ENCODE measurements at regions not wholly inside any gene's neighbourhood (a gene's known extent, or its start where the extent isn't known, plus 50 kb on each side); places are given as distances from the start of the nearest gene placed in this dataset.

DNA sequence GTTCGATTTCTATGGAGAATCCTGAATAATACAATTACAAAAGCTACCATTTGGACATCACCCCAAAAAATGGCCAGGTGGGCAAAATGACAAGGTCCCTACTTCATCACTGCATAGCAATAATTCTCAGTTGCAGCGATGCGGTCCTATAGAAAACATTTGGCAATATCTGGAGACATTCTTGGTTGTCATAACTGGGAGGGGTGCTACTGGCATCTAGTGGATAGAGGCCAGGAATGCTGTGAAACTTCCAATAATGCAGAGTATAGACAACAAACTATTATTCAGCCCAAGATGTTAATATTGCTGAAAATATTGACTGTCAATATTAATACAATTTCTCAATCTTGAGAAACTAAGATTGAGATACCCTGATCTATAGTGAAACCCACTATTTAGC is 637.8 kb upstream of the PKDCC start:
- Histone ChIP-seq H3F3A (ENCODE audit: insufficient read depth, low read length) (no peaks in the 10 kb centered on the region), H3K27me3 (replicated peaks; ENCODE audit: insufficient read depth, low read length) (no peaks in the 10 kb centered on the region), H4K20me1 (ENCODE audit: insufficient read depth, low read length) (no peaks in the 10 kb centered on the region), H3K36me3 (replicated peaks; ENCODE audit: insufficient read depth, low read length) (no peaks in the 10 kb centered on the region), H2AFZ (ENCODE audit: low read length) (no peak overlapping the region), H3K4me3 (ENCODE audit: low read length) (no peak overlapping the region), H3K9ac (ENCODE audit: low read length) (no peak overlapping the region), H3K9me2 (replicated peaks; ENCODE audit: insufficient read depth, low read length) (no peaks in the 10 kb centered on the region), H3K4me1 (ENCODE audit: low read length) (no peaks in the 10 kb centered on the region), H3K79me2 (ENCODE audit: low read length) (no peaks in the 10 kb centered on the region), H3K9me3 (replicated peaks; ENCODE audit: insufficient read depth, low read length) (no peaks in the 10 kb centered on the region), H3K4me2 (ENCODE audit: low read depth, low read length) (no peak overlapping the region), H3K27ac (ENCODE audit: low read length) (no peak overlapping the region)
- no peak for TF ChIP-seq EZH2 (optimal IDR thresholded peaks at IDR 0.05; ENCODE audit: low read depth, low read length)
- TF ChIP-seq EZH2phosphoT487 (IDR thresholded peaks at IDR 0.05; ENCODE audit: low read length): no peak
- TF ChIP-seq CTCF (IDR thresholded peaks at IDR 0.05; ENCODE audit: low read length): no peak
- DNase-seq: no peak

DNA sequence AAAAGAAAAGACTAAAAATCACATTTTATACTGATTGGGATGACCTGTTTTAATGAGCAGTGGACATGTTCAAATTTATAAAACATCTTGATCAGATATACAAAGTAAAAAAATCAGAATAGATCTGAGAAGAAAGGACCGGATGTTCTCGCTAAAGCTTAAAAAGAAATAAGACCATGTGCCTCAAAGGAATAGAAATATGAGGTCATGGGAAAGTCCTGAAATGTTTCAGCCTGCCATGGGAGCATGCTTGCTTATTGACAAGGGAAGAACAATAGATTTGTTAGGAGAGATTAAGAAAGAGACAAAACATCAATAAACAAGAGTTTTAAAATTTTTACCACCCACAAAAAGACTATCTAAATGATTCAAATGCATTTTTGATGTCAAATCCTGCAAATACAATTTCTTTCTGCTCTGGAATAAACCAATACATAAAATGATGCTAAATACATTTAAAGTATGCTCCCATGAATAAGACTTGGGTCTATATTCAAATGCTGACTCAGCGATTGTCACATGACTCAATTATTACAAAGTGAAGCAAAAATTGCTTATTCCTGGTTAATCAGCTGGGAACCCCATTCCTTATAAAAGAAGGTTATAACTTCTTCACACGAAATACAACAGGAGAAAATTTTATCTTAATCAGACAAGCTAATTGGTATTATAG is 633.9 kb upstream of the PKDCC start:
- Histone ChIP-seq H3K9ac (ENCODE audit: low read length) (no peak overlapping the region), H3K4me2 (ENCODE audit: low read depth, low read length) (no peak overlapping the region), H3K27ac (ENCODE audit: low read length) (no peak overlapping the region), H3K9me2 (replicated peaks; ENCODE audit: insufficient read depth, low read length) (no peaks in the 10 kb centered on the region), H4K20me1 (ENCODE audit: insufficient read depth, low read length) (no peaks in the 10 kb centered on the region), H3K9me3 (replicated peaks; ENCODE audit: insufficient read depth, low read length) (no peaks in the 10 kb centered on the region), H3F3A (ENCODE audit: insufficient read depth, low read length) (no peaks in the 10 kb centered on the region), H3K36me3 (replicated peaks; ENCODE audit: insufficient read depth, low read length) (no peaks in the 10 kb centered on the region), H3K4me3 (ENCODE audit: low read length) (no peak overlapping the region), H3K27me3 (replicated peaks; ENCODE audit: insufficient read depth, low read length) (no peaks in the 10 kb centered on the region), H3K4me1 (ENCODE audit: low read length) (no peaks in the 10 kb centered on the region), H2AFZ (ENCODE audit: low read length) (no peak overlapping the region), H3K79me2 (ENCODE audit: low read length) (no peaks in the 10 kb centered on the region)
- no peak for DNase-seq
- TF ChIP-seq EZH2 (optimal IDR thresholded peaks at IDR 0.05; ENCODE audit: low read depth, low read length): no peak
- no peak for TF ChIP-seq EZH2phosphoT487 (IDR thresholded peaks at IDR 0.05; ENCODE audit: low read length)
- TF ChIP-seq CTCF (IDR thresholded peaks at IDR 0.05; ENCODE audit: low read length): no peak

- H3K4me3 ChIP-seq (ENCODE audit: low read length): no peak overlapping the region
- TF ChIP-seq EZH2 (optimal IDR thresholded peaks at IDR 0.05; ENCODE audit: low read depth, low read length) (no peak), EZH2phosphoT487 (IDR thresholded peaks at IDR 0.05; ENCODE audit: low read length) (no peak), CTCF (IDR thresholded peaks at IDR 0.05; ENCODE audit: low read length) (peak; percentile 82)
- H3K4me2 ChIP-seq (ENCODE audit: low read depth, low read length): no peak overlapping the region
- H3K36me3 ChIP-seq (replicated peaks; ENCODE audit: insufficient read depth, low read length): no peaks in the 10 kb centered on the region
- H3F3A ChIP-seq (ENCODE audit: insufficient read depth, low read length): no peaks in the 10 kb centered on the region
- no peaks in the 10 kb centered on the region for H3K4me1 ChIP-seq (ENCODE audit: low read length)
- H3K27ac ChIP-seq (ENCODE audit: low read length): no peak overlapping the region
- no peaks in the 10 kb centered on the region for H3K9me2 ChIP-seq (replicated peaks; ENCODE audit: insufficient read depth, low read length)
- no peaks in the 10 kb centered on the region for H3K27me3 ChIP-seq (replicated peaks; ENCODE audit: insufficient read depth, low read length)
- H3K9ac ChIP-seq (ENCODE audit: low read length): no peak overlapping the region
- no peak overlapping the region for H2AFZ ChIP-seq (ENCODE audit: low read length)
- H3K9me3 ChIP-seq (replicated peaks; ENCODE audit: insufficient read depth, low read length): no peaks in the 10 kb centered on the region
- no peaks in the 10 kb centered on the region for H4K20me1 ChIP-seq (ENCODE audit: insufficient read depth, low read length)
- H3K79me2 ChIP-seq (ENCODE audit: low read length): no peaks in the 10 kb centered on the region
- DNase-seq: peak; percentile 63
Measured at GRCh38 chr2:41414486-41415230, 633.2 kb upstream of the PKDCC start.

Data from MM.1S (cell line).